SK-N-SH treated with all-trans-retinoic acid at 6 μM for 48 hours (cell line): ENCODE measurements at regions not wholly inside any gene's neighbourhood (a gene's known extent, or its start where the extent isn't known, plus 50 kb on each side); places are given as distances from the start of the nearest gene placed in this dataset.

Experiments used
- ATAC-seq: fragments of 200-7000 bp; cut with Tn5 transposase; 3 replicates; pipeline ENCODE4 v1.9.1; 2020; ENCODE audit warnings: mild to moderate bottlenecking, moderate library complexity
- ARNTL ChIP-seq: fragments of 450-650 bp; formaldehyde crosslinking; IDR thresholded peaks from 2 replicates; pipeline ENCODE4 v1.5.0; 2020; ENCODE audit warnings: low read depth, mild to moderate bottlenecking, moderate library complexity, borderline replicate concordance
- CREB5 ChIP-seq: fragments of 250-450 bp; sonication (Bioruptor Pico); IDR thresholded peaks from 2 replicates; pipeline ENCODE4 v1.5.1; 2020; ENCODE audit warnings: low read depth, mild to moderate bottlenecking, moderate library complexity
- CSDC2 ChIP-seq: fragments of 250-450 bp; sonication (Bioruptor Pico); IDR thresholded peaks from 2 replicates; pipeline ENCODE4 v1.5.0; 2020; ENCODE audit warnings: mild to moderate bottlenecking, moderate library complexity
- ESRRG ChIP-seq: fragments of 250-450 bp; sonication (Bioruptor Pico); IDR thresholded peaks from 2 replicates; pipeline ENCODE4 v1.6.1; 2021; ENCODE audit warnings: mild to moderate bottlenecking
- GLIS3 ChIP-seq: fragments of 250-450 bp; sonication (Bioruptor Pico); IDR thresholded peaks from 2 replicates; pipeline ENCODE4 v1.5.0; 2020; ENCODE audit warnings: mild to moderate bottlenecking, moderate library complexity
- ISL1 ChIP-seq: fragments of 250-450 bp; sonication (Bioruptor Pico); IDR thresholded peaks from 2 replicates; pipeline ENCODE4 v2.1.2; 2022; ENCODE audit warnings: mild to moderate bottlenecking, moderate library complexity
- OSR1 ChIP-seq: fragments of 250-450 bp; sonication (Bioruptor Pico); IDR thresholded peaks from 2 replicates; pipeline ENCODE4 v1.8.0; 2022; ENCODE audit warnings: moderate library complexity, mild to moderate bottlenecking, inconsistent platforms
- PATZ1 ChIP-seq: fragments of 250-450 bp; sonication (Bioruptor Pico); IDR thresholded peaks from 2 replicates; pipeline ENCODE4 v1.8.0; 2020; ENCODE audit warnings: mild to moderate bottlenecking, moderate library complexity, borderline replicate concordance
- POU6F1 ChIP-seq: fragments of 250-450 bp; sonication (Bioruptor Pico); IDR thresholded peaks from 2 replicates; pipeline ENCODE4 v1.8.0; 2021; ENCODE audit warnings: low read depth, mild to moderate bottlenecking, moderate library complexity, borderline replicate concordance
- PPARA ChIP-seq: fragments of 250-450 bp; sonication (Bioruptor Pico); IDR thresholded peaks from 2 replicates; pipeline ENCODE4 v1.5.0; 2020; ENCODE audit warnings: mild to moderate bottlenecking, borderline replicate concordance
- RARB ChIP-seq: fragments of 250-450 bp; sonication (Bioruptor Pico); IDR thresholded peaks from 2 replicates; pipeline ENCODE4 v1.8.0; 2021; ENCODE audit warnings: mild to moderate bottlenecking, moderate library complexity
- TCF4 ChIP-seq: fragments of 250-450 bp; sonication (Bioruptor Pico); IDR thresholded peaks from 2 replicates; pipeline ENCODE4 v1.8.0; 2021; ENCODE audit warnings: mild to moderate bottlenecking, moderate library complexity, borderline replicate concordance
- TOX ChIP-seq: fragments of 250-450 bp; sonication (Bioruptor Pico); IDR thresholded peaks from 2 replicates; pipeline ENCODE4 v1.8.0; 2021; ENCODE audit warnings: mild to moderate bottlenecking, moderate library complexity, borderline replicate concordance
- TSHZ2 ChIP-seq: fragments of 250-450 bp; sonication (Bioruptor Pico); IDR thresholded peaks from 2 replicates; pipeline ENCODE4 v1.5.0; 2020; ENCODE audit warnings: mild to moderate bottlenecking, moderate library complexity
- ZC3H10 ChIP-seq: fragments of 250-450 bp; sonication (Bioruptor Pico); IDR thresholded peaks from 2 replicates; pipeline ENCODE4 v1.5.1; 2021; ENCODE audit warnings: mild to moderate bottlenecking, moderate library complexity
- ZFP30 ChIP-seq: fragments of 450-650 bp; formaldehyde crosslinking; IDR thresholded peaks from 2 replicates; pipeline ENCODE4 v1.5.0; 2022; ENCODE audit warnings: mild to moderate bottlenecking, moderate library complexity
- ZNF565 ChIP-seq: fragments of 450-650 bp; formaldehyde crosslinking; conservative IDR thresholded peaks from 2 replicates; pipeline ENCODE4 v1.5.0; 2020; ENCODE audit warnings: low read depth, mild to moderate bottlenecking, moderate library complexity
- ZNF70 ChIP-seq: fragments of 450-650 bp; formaldehyde crosslinking; IDR thresholded peaks from 2 replicates; pipeline ENCODE4 v1.5.0; 2020; ENCODE audit warnings: mild to moderate bottlenecking, moderate library complexity
- ZNF8 ChIP-seq: fragments of 450-650 bp; formaldehyde crosslinking; IDR thresholded peaks from 2 replicates; pipeline ENCODE4 v1.5.0; 2020; ENCODE audit warnings: mild to moderate bottlenecking, moderate library complexity

- TF ChIP-seq PATZ1 (CRISPR knock-in tag) (no peak), ZFP30 (CRISPR knock-in tag) (no peak)
These were observed 1559.7 kb upstream of the AGA start (continued) for GRCh38 chr4:179001918-179002317.

GRCh38 chr4:179007755-179008154 is 1565.5 kb upstream of the AGA start:
- TF ChIP-seq GLIS3 = no peak
- no peak for TF ChIP-seq PATZ1 (CRISPR knock-in tag)
- no peak for TF ChIP-seq ARNTL (CRISPR knock-in tag)
- no peak for TF ChIP-seq ESRRG
- TF ChIP-seq PPARA (CRISPR knock-in tag) = no peak
- no peak for TF ChIP-seq RARB (CRISPR knock-in tag)
- TF ChIP-seq ISL1 = no peak
- no peak for TF ChIP-seq TCF4 (CRISPR knock-in tag)
- no peak for TF ChIP-seq TSHZ2
- TF ChIP-seq ZNF70 (CRISPR knock-in tag) = no peak
- no peak for TF ChIP-seq ZNF565 (CRISPR knock-in tag)
- no peak for TF ChIP-seq CREB5 (CRISPR knock-in tag)
- TF ChIP-seq POU6F1 (CRISPR knock-in tag) = no peak
- TF ChIP-seq CSDC2 (CRISPR knock-in tag) = no peak
- TF ChIP-seq, all 23 proteins: peak for 0
- no peak for ATAC-seq

GRCh38 chr4:179017581-179017980 is 1575.3 kb upstream of the AGA start:
- no peak for ATAC-seq
- no peak for TF ChIP-seq ZC3H10 (CRISPR knock-in tag)
- TF ChIP-seq OSR1 = no peak
- no peak for TF ChIP-seq ZFP30 (CRISPR knock-in tag)
- no peak for TF ChIP-seq ESRRG
- TF ChIP-seq TSHZ2 = no peak
- no peak for TF ChIP-seq CSDC2 (CRISPR knock-in tag)
- no peak for TF ChIP-seq ISL1
- TF ChIP-seq ZNF8 (CRISPR knock-in tag) = no peak
- TF ChIP-seq TCF4 (CRISPR knock-in tag) = no peak
- TF ChIP-seq TOX (CRISPR knock-in tag) = no peak
- no peak for TF ChIP-seq PATZ1 (CRISPR knock-in tag)
- TF ChIP-seq CREB5 (CRISPR knock-in tag) = no peak
- TF ChIP-seq POU6F1 (CRISPR knock-in tag) = no peak
- no peak for TF ChIP-seq RARB (CRISPR knock-in tag)
- TF ChIP-seq ARNTL (CRISPR knock-in tag) = no peak
